Psoas muscle (tissue), 7 donors: ENCODE measurements at regions not wholly inside any gene's neighbourhood (a gene's known extent, or its start where the extent isn't known, plus 50 kb on each side); places are given as distances from the start of the nearest gene placed in this dataset.

Experiments
- ATAC-seq, 4 donors: fragments of 200-7000 bp; cut with Tn5 transposase; one replicate each; pipeline ENCODE4 v1.9.1; 2020; ENCODE audit warnings: moderate library complexity in 3 of 4, mild to moderate bottlenecking in 2 of 4
- DNase-seq, 2 donors: peaks; one replicate each; pipeline ENCODE4 v3.0.0-alpha.2; 2020
- H3K27ac ChIP-seq: fragments of 200-600 bp; one replicate; pipeline ENCODE4 v1.8.0; 2022
- H3K27me3 ChIP-seq, 3 donors: fragments of 200-600 bp in 1 of 3; one replicate each; pipeline versions ENCODE4 v1.6.1 to v1.8.0; 2013 to 2022; ENCODE audit warnings: low read length in 2 of 3, mild to moderate bottlenecking in 2 of 3, moderate library complexity in 1 of 3; ENCODE audit not compliant: insufficient read depth in 3 of 3
- H3K36me3 ChIP-seq, 2 donors: fragments of 200-600 bp in 1 of 2; one replicate each; pipeline versions ENCODE4 v1.6.1 to v1.8.0; 2013 to 2022; ENCODE audit warnings: low read depth in 1 of 2, mild to moderate bottlenecking in 1 of 2, moderate library complexity in 1 of 2; ENCODE audit not compliant: insufficient read depth in 1 of 2
- H3K4me1 ChIP-seq: fragments of 200-600 bp; one replicate; pipeline ENCODE4 v1.8.0; 2022
- H3K4me3 ChIP-seq: fragments of 200-600 bp; one replicate; pipeline ENCODE4 v1.8.0; 2022; ENCODE audit warnings: mild to moderate bottlenecking
- H3K9me3 ChIP-seq: fragments of 200-600 bp; one replicate; pipeline ENCODE4 v1.8.0; 2022
- CTCF ChIP-seq: fragments of 200-600 bp; IDR thresholded peaks from one replicate; pipeline ENCODE4 v1.8.0; 2022; ENCODE audit warnings: antibody characterized with exemption
- WGBS, 3 donors: extraction: QIAGEN DNeasy Blood & Tissue Kit; methylation state at CpG; one replicate each; pipeline versions ENCODE4 v1.1.6 to v1.1.7; 2013; 5-methylcytosine and 5-hydroxymethylcytosine counted together
- intact Hi-C, 2 donors: fragments of 100-400 bp; cut with DNase I; formaldehyde crosslinking; loops; one replicate each; pipeline versions ENCODE4 v1.11.0 to v1.14.2; 2022
- donor health status: healthy with polysubstance abuse.
- donor health status: DM: no; HTN: no; CAD: no; lungs with moderate emphysema.
- donor health status: Bipolar disorder and iron deficiency.
- donor health status: healthy.
- donor health status: DM: yes; HTN: yes; CAD: no.
- donor health status: DM: no; HTN: no; CAD: no.
- donor health status: DM: yes; HTN: yes; CAD: no.

GRCh38 chr6:119604124-119604523, 254.6 kb upstream of the MAN1A1 start:
- no peaks in the 10 kb centered on the region for H3K9me3 ChIP-seq
- H3K36me3 ChIP-seq, result no peaks in the 10 kb centered on the region
- 56 to 58% (median 57%) methylated on average over 1 of the region's 1 CpG for WGBS, 3 donors
- no peaks in the 10 kb centered on the region for H3K4me1 ChIP-seq
- H3K27me3 ChIP-seq, result no peaks in the 10 kb centered on the region
- no peak for TF ChIP-seq CTCF
- H3K27ac ChIP-seq, result no peak overlapping the region
- no peak overlapping the region for H3K4me3 ChIP-seq
- intact Hi-C loops, result no loop called here
- ATAC-seq, result no peak
- no peak for DNase-seq

GRCh38 chr6:119603501-119603900, 253.9 kb upstream of the MAN1A1 start:
- H3K4me3 ChIP-seq, result no peak overlapping the region
- DNase-seq (no peak), ATAC-seq (no peak)
- H3K4me1 ChIP-seq, result no peaks in the 10 kb centered on the region
- H3K27ac ChIP-seq, result no peak overlapping the region
- no peaks in the 10 kb centered on the region for H3K36me3 ChIP-seq
- TF ChIP-seq CTCF, result no peak
- H3K27me3 ChIP-seq, result no peaks in the 10 kb centered on the region
- WGBS, 3 donors, result 89 to 95% (median 92%) methylated on average over 5 of the region's 5 CpGs
- no peaks in the 10 kb centered on the region for H3K9me3 ChIP-seq
- intact Hi-C loops, result no loop called here

GRCh38 chr6:119602215-119603178, 252.9 kb upstream of the MAN1A1 start:
- TF ChIP-seq CTCF, result no peak
- 70 to 77% (median 77%) methylated on average over 3 of the region's 3 CpGs for whole genome bisulfite sequencing, 3 donors
- ATAC-seq, result no peak
- no peaks in the 10 kb centered on the region for H3K27me3 ChIP-seq
- no peaks in the 10 kb centered on the region for H3K9me3 ChIP-seq
- no peak for DNase-seq
- no peaks in the 10 kb centered on the region for H3K4me1 ChIP-seq
- H3K36me3 ChIP-seq, result no peaks in the 10 kb centered on the region
- H3K27ac ChIP-seq, result no peak overlapping the region
- no peak overlapping the region for H3K4me3 ChIP-seq
- intact Hi-C loops, result no loop called here

- DNase-seq (no peak), ATAC-seq (no peak)
- no peaks in the 10 kb centered on the region for H3K36me3 ChIP-seq
- intact Hi-C loops, result no loop called here
- no peak for TF ChIP-seq CTCF
- H3K27me3 ChIP-seq, result no peaks in the 10 kb centered on the region
- no peak overlapping the region for H3K27ac ChIP-seq
- no peaks in the 10 kb centered on the region for H3K4me1 ChIP-seq
- 72 to 80% (median 76%) methylated on average over 2 of the region's 2 CpGs for WGBS, 3 donors
- H3K4me3 ChIP-seq, result no peak overlapping the region
- H3K9me3 ChIP-seq, result no peaks in the 10 kb centered on the region
These were observed 249.3 kb upstream of the MAN1A1 start for GRCh38 chr6:119598883-119599282.

GRCh38 chr6:119594907-119595306, 245.3 kb upstream of the MAN1A1 start:
- H3K4me1 ChIP-seq, result no peaks in the 10 kb centered on the region
- H3K9me3 ChIP-seq, result no peaks in the 10 kb centered on the region
- H3K27ac ChIP-seq, result no peak overlapping the region
- intact Hi-C loops, result no loop called here
- ATAC-seq (no peak), DNase-seq (no peak)
- no peak overlapping the region for H3K4me3 ChIP-seq
- no peaks in the 10 kb centered on the region for H3K27me3 ChIP-seq
- no peak for TF ChIP-seq CTCF
- no peaks in the 10 kb centered on the region for H3K36me3 ChIP-seq
